OCI-LY7 (cell line): ENCODE measurements at regions not wholly inside any gene's neighbourhood (a gene's known extent, or its start where the extent isn't known, plus 50 kb on each side); places are given as distances from the start of the nearest gene placed in this dataset.

ENCODE experiments used
- BruUV-seq: library from RNA; stranded (reverse); fragments of 400-500 nt; replicated peaks from 2 replicates; lab custom pipeline; 2021; lab: Mats Ljungman, UMichigan
- CTCF ChIA-PET: fragments of 300-600 bp; sonication (Branson Sonifier 250); formaldehyde crosslinking; loops from one replicate; lab custom pipeline; 2022; ENCODE audit warnings: antibody characterized with exemption; ENCODE audit not compliant: unreplicated experiment; lab: Charles Lee
- POLR2A ChIA-PET: fragments of 300-600 bp; sonication (Branson Sonifier 250); formaldehyde crosslinking; loops from one replicate; lab custom pipeline; 2022; ENCODE audit warnings: antibody characterized with exemption; lab: Charles Lee
- DNase-seq: peaks from one replicate; pipeline ENCODE4 v3.0.0-alpha.2; 2015; ENCODE audit warnings: low spot score
- H2AFZ ChIP-seq: fragments of 200-600 bp; sonication (generic), shearing (Covaris generic); 2 replicates; pipeline ENCODE4 v1.6.1; 2014; ENCODE audit warnings: mild to moderate bottlenecking, antibody characterized with exemption, low read length, moderate library complexity
- H3K27ac ChIP-seq: fragments of 200-600 bp; sonication (generic); 2 replicates; pipeline ENCODE4 v1.5.1; 2014; ENCODE audit warnings: mixed run types, low read depth, mild to moderate bottlenecking, moderate library complexity, low read length, inconsistent platforms; ENCODE audit not compliant: poor library complexity, severe bottlenecking
- H3K36me3 ChIP-seq: fragments of 200-600 bp; sonication (generic); 2 replicates; pipeline ENCODE4 v1.6.1; 2014; ENCODE audit warnings: mild to moderate bottlenecking, antibody characterized with exemption, low read length, moderate library complexity, mixed read lengths; ENCODE audit not compliant: insufficient read depth
- H3K4me1 ChIP-seq: fragments of 200-600 bp; sonication (generic); 2 replicates; pipeline ENCODE4 v1.5.1; 2014; ENCODE audit warnings: mild to moderate bottlenecking, low read length; ENCODE audit not compliant: insufficient read depth, poor library complexity, severe bottlenecking
- H3K4me2 ChIP-seq: fragments of 200-600 bp; sonication (generic); 2 replicates; pipeline ENCODE4 v1.6.1; 2014; ENCODE audit warnings: mild to moderate bottlenecking, low read length
- H3K4me3 ChIP-seq: fragments of 200-600 bp; sonication (generic); 2 replicates; pipeline ENCODE4 v1.5.1; 2014; ENCODE audit warnings: mild to moderate bottlenecking, low read depth, low read length; ENCODE audit not compliant: poor library complexity, severe bottlenecking
- H3K79me2 ChIP-seq: fragments of 200-600 bp; sonication (generic); 2 replicates; pipeline ENCODE4 v1.6.1; 2016; ENCODE audit warnings: low read depth, mild to moderate bottlenecking, low read length, moderate library complexity, mixed read lengths; ENCODE audit not compliant: insufficient read depth
- H3K9me2 ChIP-seq: fragments of 200-600 bp; sonication (generic); 2 replicates; pipeline ENCODE4 v1.6.1; 2016; ENCODE audit warnings: mild to moderate bottlenecking, low read length, mixed read lengths; ENCODE audit not compliant: insufficient read depth
- H3K9me3 ChIP-seq: fragments of 200-600 bp; sonication (generic); 2 replicates; pipeline ENCODE4 v1.6.1; 2014; ENCODE audit warnings: mild to moderate bottlenecking, mixed run types, low read length, mixed read lengths
- H4K20me1 ChIP-seq: fragments of 200-600 bp; sonication (generic); 2 replicates; pipeline ENCODE4 v1.6.1; 2014; ENCODE audit warnings: mild to moderate bottlenecking, antibody characterized with exemption, low read length, moderate library complexity, mixed read lengths; ENCODE audit not compliant: insufficient read depth
- EZH2phosphoT487 ChIP-seq: fragments of 200-600 bp; sonication (generic); IDR thresholded peaks from 2 replicates; pipeline ENCODE4 v1.6.1; 2018; ENCODE audit warnings: low read depth, borderline replicate concordance, mild to moderate bottlenecking, mixed run types, antibody characterized with exemption, low read length, moderate library complexity, mixed read lengths
- intact Hi-C: fragments of 100-400 bp; cut with micrococcal nuclease; formaldehyde crosslinking; loops from one replicate; pipeline ENCODE4 v1.10.0; 2022; ENCODE audit not compliant: unreplicated experiment
- TF ChIP-seq, protein P1 (sequence below): fragments of 200-600 bp; sonication (generic); conservative IDR thresholded peaks from 2 replicates; pipeline ENCODE4 v1.5.1; 2014; ENCODE audit warnings: mild to moderate bottlenecking, antibody characterized with exemption, low read length, moderate library complexity, mixed read lengths

DNA sequence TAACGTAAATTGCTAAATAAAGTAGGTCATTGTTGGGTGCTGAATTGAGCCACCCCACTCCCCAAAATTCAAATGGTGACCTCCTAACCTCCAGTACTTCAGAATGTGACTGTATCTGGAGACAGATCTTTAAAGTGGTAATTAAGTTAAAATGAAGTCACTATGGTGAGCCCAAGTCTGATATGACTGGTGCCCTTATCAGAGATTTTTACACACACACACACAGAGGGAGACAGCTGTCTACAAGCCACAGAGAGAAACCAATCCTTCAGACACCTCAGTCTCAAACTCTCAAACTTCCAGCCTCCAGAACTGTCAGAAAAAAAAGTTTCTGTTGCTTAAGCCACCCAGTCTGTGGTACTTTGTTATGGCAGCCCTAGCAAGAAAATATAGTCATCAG, 879.2 kb upstream of the INTU start:
- CTCF ChIA-PET, result no interaction called here
- no peak for TF ChIP-seq EZH2phosphoT487
- TF ChIP-seq, protein P1, sequence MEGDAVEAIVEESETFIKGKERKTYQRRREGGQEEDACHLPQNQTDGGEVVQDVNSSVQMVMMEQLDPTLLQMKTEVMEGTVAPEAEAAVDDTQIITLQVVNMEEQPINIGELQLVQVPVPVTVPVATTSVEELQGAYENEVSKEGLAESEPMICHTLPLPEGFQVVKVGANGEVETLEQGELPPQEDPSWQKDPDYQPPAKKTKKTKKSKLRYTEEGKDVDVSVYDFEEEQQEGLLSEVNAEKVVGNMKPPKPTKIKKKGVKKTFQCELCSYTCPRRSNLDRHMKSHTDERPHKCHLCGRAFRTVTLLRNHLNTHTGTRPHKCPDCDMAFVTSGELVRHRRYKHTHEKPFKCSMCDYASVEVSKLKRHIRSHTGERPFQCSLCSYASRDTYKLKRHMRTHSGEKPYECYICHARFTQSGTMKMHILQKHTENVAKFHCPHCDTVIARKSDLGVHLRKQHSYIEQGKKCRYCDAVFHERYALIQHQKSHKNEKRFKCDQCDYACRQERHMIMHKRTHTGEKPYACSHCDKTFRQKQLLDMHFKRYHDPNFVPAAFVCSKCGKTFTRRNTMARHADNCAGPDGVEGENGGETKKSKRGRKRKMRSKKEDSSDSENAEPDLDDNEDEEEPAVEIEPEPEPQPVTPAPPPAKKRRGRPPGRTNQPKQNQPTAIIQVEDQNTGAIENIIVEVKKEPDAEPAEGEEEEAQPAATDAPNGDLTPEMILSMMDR, result no peak

DNA sequence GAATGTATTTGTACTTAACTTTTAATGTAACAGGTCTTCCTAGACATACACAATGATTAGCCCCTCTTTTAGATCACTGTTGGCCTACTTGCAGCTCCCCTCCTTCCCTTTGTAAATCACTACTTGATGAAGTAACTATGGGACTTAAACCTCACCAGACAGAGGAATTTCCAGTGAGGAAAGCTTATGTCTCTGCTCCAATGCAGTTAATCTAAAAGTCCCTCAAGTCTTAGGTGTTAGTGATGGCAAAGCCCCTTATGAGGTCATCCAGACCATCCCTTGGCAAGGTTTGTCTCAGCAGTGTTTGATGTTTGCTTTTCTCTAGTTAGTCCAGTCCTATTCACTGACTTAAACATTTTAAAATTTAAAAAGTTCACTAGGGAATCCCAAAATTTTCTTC, 877.3 kb upstream of the INTU start:
- no peak overlapping the region for H3K4me3 ChIP-seq
- no peak for TF ChIP-seq EZH2phosphoT487
- TF ChIP-seq, protein P1, result no peak
- no peaks in the 10 kb centered on the region for H3K9me2 ChIP-seq
- no peak overlapping the region for H3K27ac ChIP-seq
- no peaks in the 10 kb centered on the region for H3K79me2 ChIP-seq
- H3K4me2 ChIP-seq, result no peak overlapping the region
- intact Hi-C loops, result no loop called here
- no peak overlapping the region for H2AFZ ChIP-seq
- POLR2A ChIA-PET, result no interaction called here
- CTCF ChIA-PET, result no interaction called here
- no peak for DNase-seq
- H4K20me1 ChIP-seq, result no peaks in the 10 kb centered on the region
- no peaks in the 10 kb centered on the region for H3K9me3 ChIP-seq
- BruUV-seq, result no TSS peak
- H3K36me3 ChIP-seq, result no peaks in the 10 kb centered on the region
- no peaks in the 10 kb centered on the region for H3K4me1 ChIP-seq

More for the DNA sequence above, 879.2 kb upstream of the INTU start:
- H3K4me1 ChIP-seq, result no peaks in the 10 kb centered on the region
- H3K79me2 ChIP-seq, result no peaks in the 10 kb centered on the region
- no peak overlapping the region for H3K4me2 ChIP-seq
- H3K36me3 ChIP-seq, result no peaks in the 10 kb centered on the region
- no peak overlapping the region for H3K27ac ChIP-seq
- H4K20me1 ChIP-seq, result no peaks in the 10 kb centered on the region
- no peak for DNase-seq
- H3K9me3 ChIP-seq, result no peaks in the 10 kb centered on the region
- intact Hi-C loops, result no loop called here
- POLR2A ChIA-PET, result interaction anchor here (0.7 kb wide), 1 partner anchor 8 kb away, joined by 3 read pairs; no protein-coding TSS in a partner anchor
- H3K9me2 ChIP-seq, result no peaks in the 10 kb centered on the region
- no TSS peak for BruUV-seq
- no peak overlapping the region for H2AFZ ChIP-seq
- H3K4me3 ChIP-seq, result no peak overlapping the region

DNA sequence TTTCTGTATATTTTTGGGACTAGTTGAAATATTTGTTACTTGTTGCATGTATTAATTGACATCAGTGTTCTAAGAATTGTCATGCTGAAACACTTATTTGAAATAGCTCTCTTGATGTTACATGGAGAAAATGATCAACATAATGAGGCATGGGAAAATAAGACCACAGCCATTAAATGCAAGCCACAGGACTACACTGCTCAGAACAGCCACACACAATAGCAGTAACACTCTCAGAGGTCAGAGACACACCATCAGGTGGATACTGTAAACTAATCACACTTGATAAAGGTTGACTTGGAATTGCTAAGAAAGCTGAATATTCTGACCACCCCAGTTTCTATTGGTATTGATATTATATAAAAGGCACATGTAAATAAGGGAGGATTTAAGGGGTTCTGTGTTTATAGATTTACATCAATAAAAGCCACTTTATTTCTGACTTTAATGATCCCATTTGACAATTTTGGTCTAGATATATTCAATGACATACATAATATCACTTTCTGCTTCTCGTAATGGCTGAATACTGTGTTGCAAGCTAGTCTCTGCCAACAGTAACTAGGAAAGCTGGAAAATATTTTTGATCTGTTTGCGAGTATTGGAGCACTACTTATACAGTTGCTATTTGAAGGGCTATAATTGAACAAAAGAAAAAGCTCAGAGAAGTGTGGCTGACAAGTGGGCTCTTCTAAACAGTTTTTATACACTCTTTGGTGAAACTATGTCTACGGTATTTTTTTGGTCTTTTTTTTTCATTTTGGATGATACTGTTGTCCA, 876.5 kb upstream of the INTU start:
- no peak for TF ChIP-seq EZH2phosphoT487
- TF ChIP-seq, protein P1, result no peak
- CTCF ChIA-PET, result no interaction called here
- no TSS peak for BruUV-seq

More for the DNA sequence above, 876.5 kb upstream of the INTU start:
- Histone ChIP-seq H3K36me3 (no peaks in the 10 kb centered on the region), H3K4me2 (no peak overlapping the region), H3K4me3 (no peak overlapping the region), H3K4me1 (no peaks in the 10 kb centered on the region), H3K79me2 (no peaks in the 10 kb centered on the region), H2AFZ (no peak overlapping the region), H3K27ac (no peak overlapping the region), H4K20me1 (no peaks in the 10 kb centered on the region), H3K9me2 (no peaks in the 10 kb centered on the region), H3K9me3 (no peaks in the 10 kb centered on the region)
- POLR2A ChIA-PET, result no interaction called here
- no peak for DNase-seq
- intact Hi-C loops, result no loop called here
